HG02759 (cell line): ENCODE measurements at regions not wholly inside any gene's neighbourhood (a gene's known extent, or its start where the extent isn't known, plus 50 kb on each side); places are given as distances from the start of the nearest gene placed in this dataset.
"Not testable (repeated sequence)": the region's sequence is repeated elsewhere in the genome, so short reads cannot be mapped to it uniquely, and the experiment has no call there.

Source experiments
- ATAC-seq: cut with Tn5 transposase; IDR thresholded peaks from one replicate; pipeline ENCODE4 v1.9.1; 2021; ENCODE audit warnings: mild to moderate bottlenecking, moderate library complexity; ENCODE audit not compliant: unreplicated experiment

DNA sequence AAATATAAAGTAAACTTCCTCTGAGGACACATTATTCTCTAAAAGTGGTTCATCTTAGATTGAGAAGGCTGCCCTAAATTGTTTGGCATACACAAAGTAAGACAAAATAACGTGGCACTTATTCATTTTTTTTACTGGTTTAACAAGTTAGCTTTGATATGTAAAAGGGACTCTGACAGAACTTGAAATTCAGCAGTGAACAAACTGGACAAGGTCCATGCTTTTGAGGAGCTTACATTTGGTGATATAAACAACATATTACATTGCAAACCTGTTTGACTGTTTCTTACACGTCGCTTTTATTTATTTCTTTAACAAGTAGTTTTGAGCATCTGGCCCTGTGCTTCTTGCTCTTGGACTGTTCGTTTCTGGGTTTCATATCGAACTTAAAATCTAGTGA, 253.1 kb upstream of the POM121L12 start:
- ATAC-seq, result no peak

DNA sequence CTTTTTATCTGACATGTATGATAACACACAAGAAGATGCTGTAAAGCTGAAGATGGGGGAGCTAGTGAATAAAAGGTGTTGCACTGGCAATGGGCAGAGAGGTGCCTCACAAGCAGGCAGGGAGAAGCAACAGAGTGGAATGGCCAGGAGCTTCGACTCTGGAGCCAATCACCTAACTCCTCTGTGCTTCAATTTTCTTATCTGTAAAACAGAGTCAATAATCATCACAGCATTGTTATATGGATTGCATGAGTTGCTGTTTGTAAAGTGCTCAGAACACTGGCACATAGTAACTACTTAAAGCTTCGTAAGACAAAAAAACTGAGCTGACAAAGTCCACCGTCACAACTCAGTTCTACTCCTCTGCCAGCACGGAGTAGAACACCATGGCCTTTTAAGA, 254.2 kb upstream of the POM121L12 start:
- ATAC-seq, result no peak

DNA sequence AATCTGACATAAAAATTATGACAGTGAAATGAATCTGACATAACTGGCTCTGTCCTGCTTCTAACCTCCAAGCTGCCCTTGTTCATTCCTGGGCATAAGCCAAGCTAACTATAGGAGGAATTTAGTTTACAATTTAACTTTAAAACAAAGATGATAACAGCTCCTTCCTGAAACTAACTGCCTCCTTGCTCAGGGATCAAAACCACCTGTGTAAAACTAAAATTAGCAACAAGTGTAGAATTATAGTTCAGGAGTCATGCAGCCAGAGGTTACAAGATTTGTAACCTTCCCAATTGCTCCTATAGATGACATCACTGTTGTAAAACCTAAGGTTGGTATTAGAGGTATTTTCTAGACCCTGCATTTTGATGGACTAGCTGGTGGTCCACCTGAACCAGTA, 256.4 kb upstream of the POM121L12 start:
- ATAC-seq, result no peak

DNA sequence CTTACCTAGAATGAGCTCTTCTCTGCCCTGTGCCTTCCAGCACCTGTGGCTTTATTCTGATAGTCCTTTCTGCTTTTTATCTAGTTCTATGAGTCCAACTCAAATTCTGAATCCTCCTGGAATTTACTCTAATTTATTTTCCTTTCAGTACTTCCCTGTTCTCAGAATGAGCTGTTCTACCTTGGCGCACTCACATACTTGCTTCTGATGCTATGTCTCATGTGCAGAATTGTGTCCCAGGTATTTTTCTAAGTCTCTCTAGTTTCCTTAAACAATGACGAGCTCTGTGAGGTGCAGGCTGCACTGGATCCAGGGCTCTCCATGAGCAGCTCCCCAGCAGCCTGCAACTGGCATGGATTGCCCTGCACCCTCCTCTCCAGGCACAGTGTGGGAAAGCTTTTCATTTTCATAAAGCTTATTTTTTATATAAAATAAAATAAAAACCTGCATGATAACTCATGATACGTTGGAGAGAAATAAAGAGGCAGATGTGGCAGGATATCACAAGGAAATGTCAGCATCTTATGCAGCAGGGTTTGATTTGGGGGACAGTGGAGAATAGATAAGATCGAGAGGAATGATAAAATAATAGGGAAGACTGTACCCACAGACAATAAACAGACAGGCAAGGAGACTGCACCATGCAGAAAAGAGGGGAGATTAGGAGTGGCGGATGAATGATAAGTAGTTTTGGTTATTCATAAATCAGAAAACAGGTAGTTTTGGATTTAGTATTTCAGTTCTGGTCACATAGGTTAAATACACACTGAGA, 258.2 kb upstream of the POM121L12 start:
- no peak for ATAC-seq

DNA sequence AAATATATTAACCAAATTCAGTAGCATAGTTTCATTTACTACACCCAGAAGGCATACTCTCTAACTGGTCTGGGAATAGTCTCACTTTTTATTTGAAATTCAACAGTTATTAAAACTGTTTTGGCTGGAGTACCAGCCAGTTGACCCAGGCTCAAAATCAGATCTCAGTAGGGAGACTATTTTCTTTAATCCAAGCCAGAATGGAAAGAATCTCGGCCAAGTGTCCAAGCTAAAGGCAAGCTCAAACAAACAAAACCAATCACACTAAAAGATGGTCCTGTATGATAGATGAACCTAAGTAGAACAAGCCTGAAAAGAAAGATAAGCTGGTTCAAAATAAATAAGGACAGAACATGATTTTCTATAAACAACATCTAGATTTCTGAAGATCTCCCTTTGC, 259.6 kb upstream of the POM121L12 start:
- ATAC-seq, result no peak

DNA sequence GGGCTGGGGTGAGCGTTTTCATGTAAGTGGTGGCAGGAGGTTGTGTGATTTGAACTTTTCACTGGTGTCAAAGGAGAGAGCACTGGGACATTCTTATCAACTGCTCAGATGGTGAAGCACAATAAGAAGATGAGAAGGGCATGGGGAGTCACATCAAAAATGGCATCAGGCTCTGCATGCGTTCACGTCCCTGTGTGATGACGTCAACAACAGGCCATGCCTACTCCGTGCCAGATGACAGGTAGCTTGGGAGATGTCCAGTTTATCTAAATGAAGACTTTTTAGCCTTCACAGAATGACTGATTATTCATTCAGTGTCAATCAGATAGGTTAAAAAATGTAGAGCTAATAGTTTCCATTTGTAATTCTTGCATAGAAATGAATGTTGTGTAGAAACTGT, 264.3 kb upstream of the POM121L12 start:
- ATAC-seq, result no peak

DNA sequence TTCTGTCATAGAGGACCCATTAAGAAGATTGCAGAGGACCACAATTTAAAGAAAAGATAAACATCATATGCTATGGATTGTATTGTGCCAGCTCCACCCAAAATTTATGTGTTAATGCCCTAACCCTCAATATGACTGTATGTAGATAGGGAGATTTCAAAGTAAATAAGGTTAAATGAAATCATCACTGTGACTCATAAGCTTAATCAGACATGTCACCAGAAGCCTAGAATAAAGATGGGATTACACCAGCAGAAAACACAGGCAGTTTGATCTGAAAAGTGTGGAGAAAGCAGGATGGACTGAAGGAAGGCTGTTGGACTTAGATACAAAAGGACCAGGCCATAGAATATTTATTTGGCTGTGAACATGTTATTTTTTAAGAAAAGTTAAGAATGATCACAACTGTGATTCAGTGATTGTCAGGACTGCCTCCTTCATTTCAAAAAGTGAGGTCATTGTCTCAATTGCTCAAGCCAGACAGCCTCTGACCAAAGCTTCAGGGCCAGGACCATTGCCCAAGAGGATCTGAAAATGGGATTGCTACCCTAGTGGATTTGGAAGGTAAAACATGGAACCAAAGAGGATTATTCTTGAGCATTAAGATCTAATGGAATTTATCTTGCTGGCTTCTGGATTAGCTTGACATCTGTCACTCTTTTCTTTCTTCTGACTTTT, 270.8 kb upstream of the POM121L12 start:
- no peak for ATAC-seq

DNA sequence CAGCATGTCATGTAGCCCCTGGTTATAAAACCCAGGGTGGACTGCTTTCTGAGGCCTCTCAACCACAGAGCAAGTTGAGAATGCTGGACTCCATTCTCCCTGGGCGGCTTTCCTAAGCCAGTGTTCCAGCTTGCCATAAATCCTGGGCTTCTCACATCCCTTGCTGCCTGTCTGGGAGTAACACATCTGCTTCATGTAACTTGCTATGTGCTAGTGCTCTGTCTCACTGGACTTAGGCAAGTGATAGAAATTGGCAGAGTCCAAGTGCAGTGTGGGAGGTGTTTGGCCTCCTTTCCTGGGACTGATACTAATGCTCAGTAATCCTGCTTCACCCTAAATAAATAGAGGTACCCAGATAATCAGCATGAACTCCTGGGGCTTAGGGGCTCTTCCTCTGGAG, 277.1 kb upstream of the POM121L12 start:
- no peak for ATAC-seq

DNA sequence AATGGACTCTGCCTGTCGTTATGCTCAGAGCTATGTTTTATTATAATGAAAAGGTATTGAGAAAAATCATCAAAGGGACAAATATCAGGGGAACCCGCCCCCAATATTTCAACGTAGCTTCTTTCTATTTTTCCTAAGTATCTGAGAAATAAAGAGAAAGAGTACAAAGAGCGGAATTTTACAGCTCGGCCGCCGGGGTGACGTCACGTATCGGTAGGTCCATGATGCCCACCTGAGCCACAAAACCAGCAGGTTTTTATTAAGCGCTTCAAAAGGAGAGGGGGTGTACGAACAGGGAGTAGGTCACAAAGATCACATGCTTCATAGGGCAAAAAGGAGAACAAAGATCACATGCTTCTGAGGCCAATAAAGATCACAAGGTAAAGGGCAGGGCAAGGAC, 281.6 kb upstream of the POM121L12 start:
- no peak for ATAC-seq

DNA sequence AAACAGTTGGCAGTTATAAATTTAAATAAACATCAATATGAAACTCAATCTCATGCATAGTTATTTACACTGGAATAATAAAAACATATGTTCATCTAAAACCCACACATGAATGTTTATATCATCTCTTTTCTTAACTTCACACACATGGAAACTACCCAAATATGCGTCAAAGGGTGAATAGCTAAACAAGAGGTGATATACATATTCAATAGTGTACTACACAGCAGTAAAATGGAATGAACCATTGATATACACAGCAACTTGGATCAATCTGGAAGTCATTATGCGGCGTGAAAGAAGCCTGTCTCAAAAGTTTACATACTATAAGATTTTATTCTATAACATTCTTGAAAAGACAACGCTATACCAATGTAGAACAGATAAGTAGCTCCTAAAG, 282.5 kb upstream of the POM121L12 start:
- ATAC-seq, result no peak

DNA sequence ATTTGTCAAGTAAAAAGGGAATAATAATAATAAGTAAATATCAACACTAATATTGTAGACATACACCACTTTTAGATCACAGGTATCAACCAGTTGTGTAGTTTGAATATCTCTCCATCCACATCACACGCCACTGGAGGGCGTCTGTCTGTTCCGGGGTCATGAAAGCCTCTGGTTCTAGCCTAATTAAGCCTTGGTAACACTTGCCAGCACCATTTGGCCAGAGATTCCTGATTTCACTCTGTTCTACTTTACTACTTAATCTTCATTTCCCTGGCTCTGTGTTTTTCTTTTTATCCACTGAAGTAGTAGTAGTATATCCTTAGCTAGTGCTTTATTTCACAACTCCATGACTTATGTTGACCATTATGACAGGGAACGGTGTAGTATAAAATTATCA, 285.6 kb upstream of the POM121L12 start:
- no peak for ATAC-seq

DNA sequence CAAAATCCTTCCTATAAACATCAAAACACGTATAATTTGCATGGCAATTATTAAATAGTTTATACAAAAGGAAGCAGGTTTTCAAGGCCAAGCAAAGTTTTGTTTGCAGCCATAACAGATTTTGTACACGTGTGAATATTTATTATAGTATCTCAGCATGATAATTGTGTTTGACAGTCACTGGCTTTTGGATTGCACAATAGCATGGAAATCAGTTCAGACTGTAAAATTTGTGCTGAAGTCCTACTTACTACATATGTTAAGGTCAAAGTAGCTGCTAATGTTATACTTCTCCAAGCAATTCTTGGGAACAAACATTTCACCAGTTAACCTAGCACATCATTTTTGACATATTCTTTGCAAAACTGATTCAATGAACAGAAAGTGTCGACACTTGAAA, 287.6 kb upstream of the POM121L12 start:
- no peak for ATAC-seq

DNA sequence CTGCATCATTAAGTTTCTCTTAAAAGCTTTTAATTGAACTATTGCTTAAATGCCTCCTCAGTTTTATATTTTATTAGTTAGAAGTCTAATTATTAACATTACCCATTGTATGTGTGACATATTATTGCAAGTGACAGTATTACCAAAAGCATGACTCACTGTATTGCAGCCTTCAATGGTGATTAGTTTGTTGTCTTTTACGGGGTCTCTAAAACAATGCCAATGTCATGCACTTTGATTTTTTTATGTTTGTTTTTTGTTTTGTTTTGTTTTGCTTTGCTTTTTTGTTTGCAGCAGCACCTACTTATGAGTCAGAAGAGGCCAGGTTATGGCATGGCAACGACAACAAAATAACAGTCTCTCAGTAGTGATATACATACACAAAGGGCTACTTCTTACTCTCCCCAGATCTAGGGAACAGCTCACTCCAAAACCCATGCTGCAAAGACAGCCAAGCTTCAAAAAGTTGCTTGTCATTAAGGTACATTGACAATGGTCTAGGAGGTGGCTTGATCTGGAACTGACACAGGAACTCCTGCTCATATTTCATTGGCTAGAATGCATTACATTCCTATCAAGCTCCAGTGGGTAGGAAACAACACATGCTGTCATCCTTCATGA, 293.7 kb upstream of the POM121L12 start:
- no peak for ATAC-seq

DNA sequence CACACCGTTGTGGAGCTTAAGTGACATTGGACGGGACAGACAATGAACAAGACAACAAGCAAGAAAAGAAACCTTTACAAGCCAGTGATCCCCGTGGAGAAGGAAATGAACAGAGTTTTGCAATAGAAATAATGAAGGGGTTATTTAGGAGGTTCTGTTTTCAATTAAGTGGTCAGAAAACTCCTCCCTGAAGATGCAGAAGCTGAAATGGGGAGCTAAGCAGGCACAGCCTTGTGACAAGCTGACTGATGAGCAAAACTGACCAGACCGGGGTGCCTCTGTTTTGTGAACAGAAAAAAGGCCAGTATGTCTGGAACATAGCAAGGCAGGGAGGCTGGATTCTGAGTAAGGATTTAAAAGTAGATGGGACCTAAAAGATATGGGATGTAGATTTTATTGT, 299.8 kb upstream of the POM121L12 start:
- no peak for ATAC-seq

DNA sequence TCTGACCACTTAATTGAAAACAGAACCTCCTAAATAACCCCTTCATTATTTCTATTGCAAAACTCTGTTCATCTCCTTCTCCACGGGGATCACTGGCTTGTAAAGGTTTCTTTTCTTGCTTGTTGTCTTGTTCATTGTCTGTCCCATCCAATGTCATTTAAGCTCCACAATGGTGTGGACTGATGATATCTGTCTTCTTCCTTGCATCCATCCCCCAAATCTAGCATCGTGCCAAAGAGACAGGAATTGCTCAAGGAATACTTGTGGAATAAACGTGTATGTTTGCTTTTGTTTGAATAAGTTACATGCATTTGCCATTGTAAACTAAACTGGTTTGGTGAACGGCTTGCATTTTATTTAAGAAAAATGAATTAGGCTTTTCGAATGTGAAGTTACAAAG, 306.8 kb upstream of the POM121L12 start:
- not testable (repeated sequence) for ATAC-seq

DNA sequence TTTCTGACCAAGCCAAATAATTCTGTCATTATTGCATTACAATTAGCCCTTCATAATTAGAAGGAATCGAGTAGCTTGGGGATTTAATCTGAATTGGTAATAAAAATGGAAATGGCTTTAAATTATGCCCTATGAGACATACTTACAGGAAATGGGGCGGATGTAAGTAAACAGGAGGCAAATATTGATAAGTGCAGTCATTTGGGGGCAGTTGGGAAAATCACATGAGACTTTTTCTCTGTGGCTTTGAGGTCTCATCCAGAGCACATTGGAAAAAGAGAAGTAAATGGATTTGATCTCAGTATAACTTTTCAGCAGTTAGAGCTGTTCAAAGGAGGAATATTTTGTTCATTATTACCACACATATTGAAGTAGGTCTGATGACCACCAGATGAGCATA, 307.8 kb upstream of the POM121L12 start:
- no peak for ATAC-seq

DNA sequence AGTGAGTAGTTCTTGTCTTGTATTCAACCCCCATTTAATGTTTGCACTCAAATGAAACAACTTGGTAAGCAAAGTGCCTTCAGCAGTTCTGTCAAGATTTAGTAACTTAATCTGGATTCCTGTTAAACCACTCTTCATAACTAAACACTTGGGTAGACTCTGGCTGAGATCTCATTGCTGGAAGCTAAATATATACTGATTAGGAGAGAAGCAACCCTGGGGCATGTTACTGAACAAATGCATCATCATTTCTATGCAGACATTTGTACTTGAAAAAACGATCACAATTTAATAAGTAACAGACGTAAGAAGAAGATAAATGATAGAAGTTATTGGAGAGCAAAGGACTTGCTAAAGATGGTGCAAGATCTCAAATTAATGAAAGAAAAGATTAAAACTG, 308.4 kb upstream of the POM121L12 start:
- ATAC-seq, result no peak

DNA sequence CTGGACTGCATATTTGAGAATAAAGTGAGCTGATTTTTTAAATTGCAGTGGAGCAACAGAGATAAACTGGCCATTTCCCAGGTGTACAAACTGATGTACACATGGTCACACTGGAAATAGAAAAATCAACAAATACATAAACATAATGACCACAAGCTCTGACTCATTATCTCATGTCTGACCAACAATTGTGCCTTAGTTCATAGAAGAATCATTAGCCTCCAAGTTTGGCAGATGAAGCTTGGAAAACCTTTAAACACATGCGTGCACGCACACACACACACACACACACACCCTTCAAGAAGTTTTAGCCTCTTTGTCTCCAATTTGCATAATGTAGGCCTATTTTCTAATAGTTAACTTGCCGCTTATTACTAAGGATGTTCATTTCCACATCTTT, 308.9 kb upstream of the POM121L12 start:
- no peak for ATAC-seq

DNA sequence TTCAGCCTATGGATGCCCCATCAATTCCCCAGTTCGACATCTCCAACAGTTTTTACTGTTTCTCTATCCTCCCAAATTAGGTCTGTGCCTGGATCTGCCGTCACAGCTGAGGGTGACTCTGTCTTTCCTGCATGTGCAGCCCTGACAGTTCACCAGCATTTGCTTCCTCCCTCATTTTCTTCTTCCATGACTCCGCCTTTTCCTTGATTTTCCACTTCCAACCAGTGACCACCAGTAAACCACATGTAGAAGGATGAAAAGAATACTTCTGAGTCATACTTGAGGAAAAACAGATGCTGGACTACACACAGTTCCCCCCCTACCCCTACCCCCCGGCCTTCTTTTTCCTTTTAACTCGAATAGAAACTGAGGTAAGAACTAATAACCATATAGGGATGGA, 311.8 kb upstream of the POM121L12 start:
- no peak for ATAC-seq

DNA sequence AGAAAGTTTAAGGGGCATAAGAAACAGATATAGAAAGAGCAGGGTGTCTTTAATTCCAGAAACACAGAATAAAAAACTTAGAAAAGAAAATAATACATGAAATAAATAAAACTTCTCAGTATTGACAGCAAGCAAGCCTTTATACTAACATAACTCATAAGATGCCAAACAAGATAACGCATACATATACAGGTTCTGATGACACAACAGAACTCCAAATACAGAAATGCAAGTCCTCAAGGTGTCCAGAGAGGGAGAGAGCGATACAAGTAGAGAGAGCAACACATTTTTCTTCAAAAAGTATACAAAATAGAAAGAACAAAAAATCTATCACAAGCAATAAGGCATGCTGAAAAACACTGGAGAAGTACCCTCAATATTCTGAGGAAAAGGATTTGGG, 314.6 kb upstream of the POM121L12 start:
- ATAC-seq, result no peak

DNA sequence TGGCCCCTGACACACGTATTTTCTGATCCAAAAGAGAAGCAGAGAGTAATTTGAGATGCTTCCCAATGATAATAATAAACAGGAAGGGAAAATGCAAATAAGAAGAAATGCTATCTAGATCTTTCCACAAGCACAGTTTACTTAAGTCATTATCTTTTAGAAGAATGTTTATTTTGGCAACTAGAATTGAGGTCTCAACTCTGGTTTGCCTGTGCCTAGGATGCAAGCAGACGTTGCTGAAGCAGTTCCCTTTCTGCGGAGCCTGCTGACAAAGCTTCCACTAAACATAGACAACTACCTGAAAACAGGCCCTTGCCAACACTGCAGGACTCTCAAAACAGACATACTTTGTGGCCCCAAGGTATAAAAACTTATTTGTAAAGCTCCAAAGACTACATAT, 315.8 kb upstream of the POM121L12 start:
- ATAC-seq, result no peak

DNA sequence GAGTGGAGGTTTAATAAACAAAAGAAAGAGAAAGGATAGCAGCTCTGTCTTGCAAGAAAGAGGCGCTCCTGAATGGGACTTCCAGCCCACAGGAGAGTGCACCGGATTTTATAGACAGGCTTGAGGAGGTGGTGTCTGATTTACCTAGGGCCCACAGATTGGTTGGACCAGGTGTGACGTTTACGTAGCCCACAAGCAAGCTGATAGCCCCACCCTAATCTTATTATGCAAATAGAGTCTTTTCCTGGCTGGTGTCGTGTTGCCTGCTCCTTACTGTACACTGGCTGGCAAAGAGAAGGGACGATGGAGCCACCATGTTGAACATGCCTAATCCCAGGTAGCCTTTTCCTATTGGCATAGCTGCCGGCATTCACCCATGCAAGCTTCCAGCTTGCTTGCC, 319.7 kb upstream of the POM121L12 start:
- ATAC-seq, result no peak
